ENCODE measurements at regions not wholly inside any gene's neighbourhood (a gene's known extent, or its start where the extent isn't known, plus 50 kb on each side); places are given as distances from the start of the nearest gene placed in this dataset.

- DNase-seq (ENCODE audit: low spot score): no peak
These were observed 380.7 kb upstream of the BTBD3 start for GRCh38 chr20:11537032-11537431.

DNA sequence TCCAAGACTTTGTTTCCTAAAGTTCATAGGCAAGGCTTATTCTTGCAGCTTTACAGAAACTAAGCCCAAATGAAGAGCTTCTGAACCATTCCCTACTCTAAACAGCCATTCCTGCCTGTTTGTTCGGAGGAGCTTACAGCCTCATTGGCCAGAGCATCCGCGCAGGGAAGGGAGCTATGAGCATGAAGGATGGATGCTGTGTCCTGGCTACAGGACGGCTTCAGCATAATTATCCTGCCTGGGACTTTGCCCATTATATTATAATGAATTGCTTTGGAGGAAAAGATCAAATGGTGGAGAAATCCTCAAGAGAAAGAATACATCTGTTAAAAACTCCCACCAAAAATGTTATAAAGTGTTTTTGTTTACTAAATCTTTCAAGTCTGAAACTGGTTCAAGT is 378.2 kb upstream of the BTBD3 start:
- no peak for DNase-seq (ENCODE audit: low spot score)

DNA sequence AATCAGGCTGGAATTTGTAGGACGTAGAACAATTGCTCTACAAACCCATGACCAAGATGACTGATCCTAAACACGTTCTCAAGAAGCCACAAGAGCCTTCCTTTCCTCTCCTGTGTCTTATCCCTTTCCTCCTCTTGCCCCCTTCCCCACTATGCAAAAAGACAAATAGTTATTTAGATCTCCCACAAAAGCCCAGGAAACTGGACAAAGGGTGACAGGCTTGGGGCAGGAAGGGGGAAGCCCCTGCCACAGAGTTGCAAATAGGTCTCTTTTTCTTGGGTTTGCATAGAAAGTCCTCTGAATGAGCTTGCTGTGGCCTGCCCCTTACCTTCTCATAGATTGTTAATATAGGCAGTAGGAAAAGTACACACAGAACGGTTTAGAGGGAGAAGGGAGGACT is 377.1 kb upstream of the BTBD3 start:
- no peak for DNase-seq (ENCODE audit: low spot score)

DNA sequence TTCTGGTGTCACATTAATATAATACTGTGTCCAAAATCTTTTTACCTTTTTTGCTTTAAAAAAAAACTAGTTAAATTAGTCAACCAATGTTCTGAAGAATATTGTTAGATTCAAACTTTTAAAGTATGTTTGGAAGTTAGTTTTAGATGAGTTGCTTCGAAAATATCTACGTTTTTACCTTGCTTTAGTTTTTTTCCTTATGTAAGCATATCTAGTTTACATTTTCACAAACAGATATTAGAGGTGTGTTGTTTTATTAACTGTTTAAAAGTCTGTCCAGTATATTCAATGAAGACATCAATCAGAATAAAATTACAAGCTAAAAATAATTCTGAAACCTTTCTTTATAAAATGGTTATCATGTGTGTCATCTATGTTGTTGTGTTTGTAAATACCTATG is 375.0 kb upstream of the BTBD3 start:
- DNase-seq (ENCODE audit: low spot score): no peak

DNA sequence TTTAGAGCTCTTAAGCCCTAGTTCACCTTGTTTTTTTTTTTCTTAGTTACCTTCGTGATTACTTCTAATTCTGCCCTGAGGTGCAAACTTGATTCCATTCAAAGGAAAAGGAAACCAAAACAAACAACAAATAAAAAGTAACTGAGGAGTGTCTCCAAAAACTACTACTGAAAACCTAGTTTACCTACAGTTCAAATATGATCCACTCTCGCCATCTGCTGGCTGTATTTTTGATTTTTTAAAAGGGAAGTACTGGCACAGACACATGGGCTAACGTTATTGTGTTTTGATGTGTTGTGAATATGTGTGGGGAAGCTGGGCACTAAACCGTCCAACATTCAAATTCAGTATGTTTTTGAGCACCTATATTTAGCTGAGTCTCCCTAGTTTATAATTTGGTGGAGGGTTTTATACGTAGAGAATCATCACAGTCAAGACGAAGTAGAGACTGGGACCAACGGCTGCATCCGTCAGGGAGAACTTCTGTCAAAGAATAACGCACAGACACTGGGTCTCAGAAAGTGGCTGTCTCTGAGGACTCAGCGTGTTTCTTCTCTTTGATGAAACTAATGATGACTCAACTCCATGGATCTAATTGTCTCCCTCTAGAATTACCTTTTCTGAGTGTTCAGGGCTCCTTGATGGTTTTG is 373.5 kb upstream of the BTBD3 start:
- peak; percentile 12 for DNase-seq (ENCODE audit: low spot score)

DNA sequence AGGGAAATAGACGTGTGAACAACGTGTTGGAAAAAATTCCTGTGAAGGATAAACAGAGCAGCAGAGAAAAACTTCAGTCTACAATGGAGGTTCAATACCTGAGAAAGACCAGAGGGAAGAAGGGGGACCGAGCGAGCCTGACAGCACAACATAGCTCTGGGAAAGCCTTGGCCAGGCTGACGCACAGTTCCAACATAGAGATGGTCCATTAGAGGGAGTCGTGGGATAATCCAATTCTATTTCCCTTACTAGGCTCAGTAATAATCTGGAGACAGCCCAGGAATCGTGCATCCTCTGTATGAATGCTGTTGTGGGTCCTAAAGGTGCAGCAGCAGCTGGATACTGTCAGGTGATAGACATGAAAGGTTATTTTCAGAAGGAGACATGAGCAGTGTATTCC is 370.8 kb upstream of the BTBD3 start:
- DNase-seq (ENCODE audit: low spot score): no peak

- no peak for DNase-seq (ENCODE audit: low spot score)
These were observed 368.3 kb upstream of the BTBD3 start for GRCh38 chr20:11549172-11550103.

DNA sequence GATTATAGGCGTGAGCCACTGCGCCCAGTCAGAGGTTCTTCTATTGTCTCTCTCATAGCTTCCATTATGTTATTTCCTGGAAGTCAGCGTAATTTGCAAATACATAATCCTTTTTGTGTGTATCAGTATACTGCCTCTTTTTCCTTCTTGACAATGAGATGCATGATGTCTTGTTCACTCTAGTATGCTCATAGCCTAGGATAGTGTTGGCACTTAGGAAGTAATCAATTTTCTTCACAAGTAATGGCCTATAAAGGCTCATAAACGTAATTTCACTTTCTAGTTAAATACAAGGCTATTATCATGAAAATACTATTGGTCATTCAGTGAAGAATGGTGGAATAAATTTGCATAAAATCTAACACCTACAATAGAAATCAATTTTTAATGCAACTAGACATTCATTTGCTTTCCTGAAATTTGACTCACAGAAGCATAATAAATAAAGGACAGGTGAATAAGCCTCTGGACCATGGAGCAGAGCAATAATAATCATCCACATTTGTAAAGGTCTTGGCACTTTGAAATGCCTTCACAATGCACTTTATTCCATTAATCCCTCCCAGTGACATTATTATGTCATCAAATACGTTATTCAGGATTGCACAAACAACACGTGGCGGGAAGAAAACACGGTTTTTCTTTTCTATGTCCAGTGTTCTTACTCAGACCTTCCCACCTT is 366.9 kb upstream of the BTBD3 start:
- no peak for DNase-seq (ENCODE audit: low spot score)

DNA sequence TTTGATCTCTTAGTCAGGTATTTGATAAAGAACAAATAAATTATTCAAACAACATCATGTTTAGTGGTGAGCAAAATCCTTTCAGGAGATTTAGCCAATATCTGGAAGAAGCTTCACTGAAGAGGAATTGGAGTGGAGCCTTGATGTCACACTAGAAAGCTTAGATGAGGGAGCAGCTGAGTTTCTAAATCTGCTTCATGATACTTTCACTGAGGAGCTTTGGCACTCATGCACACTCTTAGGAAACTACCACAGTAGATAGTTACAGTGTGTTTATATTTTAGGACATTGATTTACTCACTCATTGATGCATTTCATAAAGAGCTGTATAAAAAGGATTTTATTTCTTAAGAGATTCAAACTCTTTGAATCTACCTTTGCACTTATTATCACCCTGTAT is 366.2 kb upstream of the BTBD3 start:
- no peak for DNase-seq (ENCODE audit: low spot score)

DNA sequence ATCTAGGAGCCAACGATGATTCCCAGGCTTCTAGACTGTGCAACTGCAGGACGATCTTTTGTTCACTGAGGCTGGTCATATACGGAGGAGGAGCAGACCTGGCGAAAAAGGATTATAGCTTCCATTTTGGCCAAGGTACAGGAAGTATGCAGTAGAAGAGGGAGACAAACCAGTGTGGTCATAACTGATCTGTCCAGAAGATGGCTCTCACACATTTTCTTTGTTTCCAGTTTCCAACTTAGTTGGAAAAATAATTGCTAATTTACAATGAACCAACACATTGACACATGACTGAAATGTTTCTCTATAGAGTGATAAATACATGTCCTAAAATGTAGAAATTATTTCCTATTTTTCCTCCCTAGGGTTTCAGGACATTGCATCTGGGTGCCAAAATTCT is 364.1 kb upstream of the BTBD3 start:
- DNase-seq (ENCODE audit: low spot score): no peak

GRCh38 chr20:11555510-11555909 is 362.2 kb upstream of the BTBD3 start:
- DNase-seq (ENCODE audit: low spot score): no peak

DNA sequence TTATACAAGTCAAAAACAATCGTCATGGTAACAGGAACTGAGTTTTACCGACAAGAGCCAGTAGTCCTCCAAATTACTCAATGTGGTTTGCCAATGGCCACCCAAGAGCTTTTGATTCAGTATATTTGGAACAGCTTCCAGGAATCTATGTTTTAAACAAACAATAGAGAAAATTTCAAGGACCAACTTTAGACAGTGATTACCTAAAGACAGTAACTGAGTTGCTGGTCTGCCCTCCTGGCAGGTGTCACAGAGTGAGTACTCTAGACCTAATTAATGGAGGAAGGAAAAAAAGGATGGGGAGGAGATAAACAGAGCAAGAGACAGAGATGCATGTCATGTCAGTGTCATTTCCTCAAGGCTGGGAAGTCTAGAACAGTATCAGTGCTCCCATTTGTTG is 361.3 kb upstream of the BTBD3 start:
- no peak for DNase-seq (ENCODE audit: low spot score)

GRCh38 chr20:11564491-11564890 is 353.2 kb upstream of the BTBD3 start:
- no peak for DNase-seq (ENCODE audit: low spot score)

DNA sequence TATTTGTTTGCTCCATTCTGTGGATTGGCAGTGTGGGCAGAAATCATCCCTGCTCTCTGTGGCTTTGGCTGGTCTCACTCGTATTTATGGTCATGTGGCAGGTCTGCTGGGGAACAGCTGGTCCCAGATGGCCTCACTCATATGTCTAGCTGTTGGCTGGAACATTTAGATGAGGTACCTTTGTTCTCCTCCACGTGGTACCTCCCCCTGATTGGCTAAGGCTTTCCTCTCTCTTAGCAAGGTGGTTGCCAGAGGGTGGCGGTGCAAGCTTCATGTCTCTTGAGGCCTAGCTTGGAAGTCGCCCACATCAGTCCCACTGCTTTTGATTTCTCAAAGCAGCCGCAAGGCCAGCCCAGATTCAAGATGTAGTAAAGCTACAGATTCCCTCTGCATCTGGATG is 348.5 kb upstream of the BTBD3 start:
- no peak for DNase-seq (ENCODE audit: low spot score)

- DNase-seq (ENCODE audit: low spot score): no peak
These were observed 344.2 kb upstream of the BTBD3 start for GRCh38 chr20:11573507-11573906.

DNA sequence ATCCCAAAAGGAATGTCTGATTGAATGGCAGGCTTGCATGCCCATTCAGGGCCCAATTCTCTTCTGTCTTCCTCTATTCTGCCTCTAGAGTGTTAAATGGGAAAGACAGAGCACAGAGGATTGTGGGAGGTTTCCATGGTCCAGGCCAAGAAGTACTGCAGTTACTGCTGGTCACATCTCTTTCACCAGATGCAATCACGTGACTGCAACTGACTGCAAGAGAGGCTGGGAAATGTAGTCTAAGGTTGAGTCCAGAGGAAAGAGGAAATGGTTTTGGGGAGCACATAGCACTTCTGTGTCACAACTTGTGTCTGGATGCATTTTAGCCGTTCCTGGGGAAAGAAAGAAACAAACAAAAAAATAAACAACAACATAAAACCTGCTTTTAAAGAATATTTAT is 336.4 kb upstream of the BTBD3 start:
- DNase-seq (ENCODE audit: low spot score): no peak

- no peak for DNase-seq (ENCODE audit: low spot score)
These were observed 335.6 kb upstream of the BTBD3 start for GRCh38 chr20:11582060-11582459.

- no peak for DNase-seq (ENCODE audit: low spot score)
These were observed 331.8 kb upstream of the BTBD3 start for GRCh38 chr20:11585752-11586352.

DNA sequence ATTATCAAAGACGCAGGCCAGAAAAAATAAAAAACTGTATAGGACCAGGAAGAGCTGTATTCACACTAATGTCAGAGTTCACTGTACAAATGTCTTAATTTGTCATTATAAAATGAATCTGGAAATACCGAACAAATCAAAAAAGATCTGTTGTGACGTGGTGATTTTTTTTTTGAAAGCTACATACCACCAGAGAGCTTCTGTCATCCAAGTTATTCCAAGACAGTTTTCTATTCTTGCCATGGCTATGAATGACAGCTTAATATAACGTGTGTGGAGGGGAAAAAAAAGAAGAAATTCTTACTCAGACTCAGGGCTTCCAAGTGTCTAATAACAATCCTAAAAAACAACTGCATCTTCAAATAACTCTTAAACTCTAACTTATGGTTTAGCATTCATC is 328.8 kb upstream of the BTBD3 start:
- DNase-seq (ENCODE audit: low spot score): no peak

DNA sequence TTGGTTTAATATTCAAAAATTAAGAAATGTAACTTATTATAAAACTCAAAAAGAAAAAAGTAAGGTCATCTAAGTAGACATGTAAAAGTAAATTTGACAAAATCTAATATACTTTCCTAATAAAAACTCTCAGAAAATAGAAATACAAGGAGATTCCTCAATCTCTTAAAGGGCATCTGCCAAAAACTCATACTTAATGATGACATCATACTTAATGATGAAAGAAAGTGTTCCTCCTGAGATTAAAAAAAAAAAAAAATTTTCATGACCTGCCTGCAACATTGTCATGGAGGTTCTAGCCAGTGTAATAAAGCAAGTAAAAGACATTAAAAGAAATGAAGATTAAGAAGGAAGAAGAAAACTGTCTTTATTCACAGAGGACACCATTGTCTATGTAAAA is 325.7 kb upstream of the BTBD3 start:
- DNase-seq (ENCODE audit: low spot score): no peak

GRCh38 chr20:11604339-11604738 is 313.4 kb upstream of the BTBD3 start:
- no peak for DNase-seq (ENCODE audit: low spot score)

GRCh38 chr20:11607047-11607446 is 310.6 kb upstream of the BTBD3 start:
- DNase-seq (ENCODE audit: low spot score): no peak

- DNase-seq (ENCODE audit: low spot score): no peak
These were observed 309.0 kb upstream of the BTBD3 start for GRCh38 chr20:11608736-11609135.
